ENCODE measurements at regions not wholly inside any gene's neighbourhood (a gene's known extent, or its start where the extent isn't known, plus 50 kb on each side); places are given as distances from the start of the nearest gene placed in this dataset.

- Histone ChIP-seq H3K27ac (ENCODE audit: low read length) (no peak overlapping the region), H3K4me2 (ENCODE audit: low read length) (no peak overlapping the region), H3K9ac (ENCODE audit: low read length) (no peak overlapping the region), H4K20me1 (ENCODE audit: low read length) (no peaks in the 10 kb centered on the region), H3K9me3 (ENCODE audit: low read length) (no peaks in the 10 kb centered on the region), H3K27me3 (ENCODE audit: low read length) (no peaks in the 10 kb centered on the region), H3K9me2 (replicated peaks; ENCODE audit: low read length) (0 out of 2 replicates have a peak, but pooled peaks cover 8% of the 10 kb centered on the region), H3K36me3 (ENCODE audit: low read depth, low read length) (no peaks in the 10 kb centered on the region), H2AFZ (ENCODE audit: low read length) (no peak overlapping the region), H3F3A (ENCODE audit: low read length, unreplicated experiment) (no peaks in the 10 kb centered on the region), H3K4me1 (ENCODE audit: insufficient read depth, low read length) (no peaks in the 10 kb centered on the region), H3K79me2 (ENCODE audit: low read length) (no peaks in the 10 kb centered on the region), H3K4me3 (ENCODE audit: low read length) (no peak overlapping the region)
- ChIA-PET POLR2A (ENCODE audit: unreplicated experiment) (no interaction called here), CTCF (no interaction called here)
- TF ChIP-seq CTCF (conservative IDR thresholded peaks at IDR 0.05; ENCODE audit: low read depth, low read length) (no peak), EZH2 (IDR thresholded peaks at IDR 0.05; ENCODE audit: low read length, unreplicated experiment) (no peak)
- DNase-seq, result no peak
- intact Hi-C loops (cut with micrococcal nuclease), result no loop called here
- no peak for ATAC-seq
- BruUV-seq (replicated peaks), result no TSS peak
Observed at GRCh38 chr12:115118177-115118724, 434.3 kb upstream of the TBX3 start.

GRCh38 chr12:115114140-115114539 lies 430.2 kb upstream of the TBX3 start:
- no peak overlapping the region for H3K9ac ChIP-seq (ENCODE audit: low read length)

GRCh38 chr12:115109863-115110262 lies 425.9 kb upstream of the TBX3 start:
- no peaks in the 10 kb centered on the region for H3K27me3 ChIP-seq (ENCODE audit: low read length)
- H2AFZ ChIP-seq (ENCODE audit: low read length), result no peak overlapping the region
- no peaks in the 10 kb centered on the region for H3K4me1 ChIP-seq (ENCODE audit: insufficient read depth, low read length)
- DNase-seq (peak; percentile 28), ATAC-seq (no peak)
- no TSS peak for BruUV-seq (replicated peaks)
- H3K27ac ChIP-seq (ENCODE audit: low read length), result no peak overlapping the region
- H3K79me2 ChIP-seq (ENCODE audit: low read length), result no peaks in the 10 kb centered on the region
- no peaks in the 10 kb centered on the region for H4K20me1 ChIP-seq (ENCODE audit: low read length)
- ChIA-PET CTCF (no interaction called here), POLR2A (ENCODE audit: unreplicated experiment) (interaction anchor here (0.7 kb wide), 1 partner anchor 30 kb away, joined by 4 read pairs; no protein-coding TSS in a partner anchor)
- intact Hi-C loops (cut with micrococcal nuclease), result no loop called here
- no peak overlapping the region for H3K9ac ChIP-seq (ENCODE audit: low read length)
- H3F3A ChIP-seq (ENCODE audit: low read length, unreplicated experiment), result no peaks in the 10 kb centered on the region
- H3K36me3 ChIP-seq (ENCODE audit: low read depth, low read length), result no peaks in the 10 kb centered on the region
- TF ChIP-seq EZH2 (IDR thresholded peaks at IDR 0.05; ENCODE audit: low read length, unreplicated experiment) (no peak), EZH2phosphoT487 (IDR thresholded peaks at IDR 0.05; ENCODE audit: borderline replicate concordance, low read length) (no peak), CTCF (conservative IDR thresholded peaks at IDR 0.05; ENCODE audit: low read depth, low read length) (no peak)
- H3K4me3 ChIP-seq (ENCODE audit: low read length), result no peak overlapping the region
- no peaks in the 10 kb centered on the region for H3K9me2 ChIP-seq (replicated peaks; ENCODE audit: low read length)
- H3K9me3 ChIP-seq (ENCODE audit: low read length), result no peaks in the 10 kb centered on the region
- no peak overlapping the region for H3K4me2 ChIP-seq (ENCODE audit: low read length)

More at GRCh38 chr12:115114140-115114539, 430.2 kb upstream of the TBX3 start:
- Histone ChIP-seq H3K4me2 (ENCODE audit: low read length) (no peak overlapping the region), H3K27ac (ENCODE audit: low read length) (no peak overlapping the region), H3K4me1 (ENCODE audit: insufficient read depth, low read length) (no peaks in the 10 kb centered on the region), H3K4me3 (ENCODE audit: low read length) (no peak overlapping the region), H2AFZ (ENCODE audit: low read length) (no peak overlapping the region), H3K36me3 (ENCODE audit: low read depth, low read length) (no peaks in the 10 kb centered on the region), H3K79me2 (ENCODE audit: low read length) (no peaks in the 10 kb centered on the region), H3K27me3 (ENCODE audit: low read length) (no peaks in the 10 kb centered on the region), H4K20me1 (ENCODE audit: low read length) (no peaks in the 10 kb centered on the region), H3F3A (ENCODE audit: low read length, unreplicated experiment) (no peaks in the 10 kb centered on the region), H3K9me3 (ENCODE audit: low read length) (no peaks in the 10 kb centered on the region), H3K9me2 (replicated peaks; ENCODE audit: low read length) (no peaks in the 10 kb centered on the region)
- ATAC-seq, result no peak
- intact Hi-C loops (cut with micrococcal nuclease), result no loop called here
- ChIA-PET POLR2A (ENCODE audit: unreplicated experiment) (no interaction called here), CTCF (no interaction called here)
- no TSS peak for BruUV-seq (replicated peaks)
- DNase-seq, result no peak
- TF ChIP-seq CTCF (conservative IDR thresholded peaks at IDR 0.05; ENCODE audit: low read depth, low read length), result no peak
